Activated T-cell treated with anti-CD3 and anti-CD28 coated beads, Interleukin-2, amount 50 U/mL, for 4 hours (primary cell): ENCODE measurements at regions not wholly inside any gene's neighbourhood (a gene's known extent, or its start where the extent isn't known, plus 50 kb on each side); places are given as distances from the start of the nearest gene placed in this dataset.

Experiments used
- ATAC-seq, 2 donors: fragments of 200-7000 bp; cut with Tn5 transposase; one replicate each; pipeline ENCODE4 v1.10.0; 2021
- DNase-seq: peaks from one replicate; pipeline ENCODE4 v3.0.0-alpha.2; 2020
- H3K27me3 Mint-ChIP-seq: one replicate; pipeline ENCODE4 v1.8.0; 2021; ENCODE audit warnings: low read depth, mixed read lengths
- H3K36me3 Mint-ChIP-seq: one replicate; pipeline ENCODE4 v1.8.0; 2022; ENCODE audit warnings: mixed read lengths; ENCODE audit not compliant: insufficient read depth
- H3K4me1 Mint-ChIP-seq: one replicate; pipeline ENCODE4 v1.8.0; 2021; ENCODE audit warnings: low read depth, mixed read lengths
- H3K4me3 Mint-ChIP-seq: one replicate; pipeline ENCODE4 v1.8.0; 2021; ENCODE audit warnings: mild to moderate bottlenecking, moderate library complexity, mixed read lengths
- H3K9me3 Mint-ChIP-seq: one replicate; pipeline ENCODE4 v1.8.0; 2021; ENCODE audit warnings: mixed read lengths

GRCh38 chr7:68640103-68640502 is 958.2 kb upstream of the AUTS2 start:
- DNase-seq (no peak), ATAC-seq (no peak)
- H3K4me3 Mint-ChIP-seq: no peak overlapping the region
- no peaks in the 10 kb centered on the region for H3K27me3 Mint-ChIP-seq
- peaks cover under 1% of the 10 kb centered on the region for H3K9me3 Mint-ChIP-seq
- no peaks in the 10 kb centered on the region for H3K4me1 Mint-ChIP-seq
- no peaks in the 10 kb centered on the region for H3K36me3 Mint-ChIP-seq

- Mint-ChIP-seq H3K9me3 (no peaks in the 10 kb centered on the region), H3K4me3 (no peak overlapping the region), H3K36me3 (no peaks in the 10 kb centered on the region), H3K27me3 (no peaks in the 10 kb centered on the region), H3K4me1 (no peaks in the 10 kb centered on the region)
- ATAC-seq (no peak), DNase-seq (no peak)
Measured at GRCh38 chr7:68642727-68643126, 955.5 kb upstream of the AUTS2 start.

GRCh38 chr7:68663392-68663791 is 934.9 kb upstream of the AUTS2 start:
- H3K9me3 Mint-ChIP-seq: no peaks in the 10 kb centered on the region
- H3K36me3 Mint-ChIP-seq: no peaks in the 10 kb centered on the region
- no peak for DNase-seq
- no peaks in the 10 kb centered on the region for H3K27me3 Mint-ChIP-seq
- no peak for ATAC-seq
- H3K4me3 Mint-ChIP-seq: no peak overlapping the region
- H3K4me1 Mint-ChIP-seq: no peaks in the 10 kb centered on the region

GRCh38 chr7:68671046-68671445 is 927.2 kb upstream of the AUTS2 start:
- Mint-ChIP-seq H3K36me3 (no peaks in the 10 kb centered on the region), H3K4me1 (no peaks in the 10 kb centered on the region), H3K27me3 (no peaks in the 10 kb centered on the region), H3K9me3 (peaks cover 8% of the 10 kb centered on the region), H3K4me3 (no peak overlapping the region)
- DNase-seq (no peak), ATAC-seq (no peak)

- Mint-ChIP-seq H3K4me1 (no peaks in the 10 kb centered on the region), H3K36me3 (no peaks in the 10 kb centered on the region), H3K9me3 (peaks cover 9% of the 10 kb centered on the region), H3K27me3 (no peaks in the 10 kb centered on the region), H3K4me3 (no peak overlapping the region)
- no peak for DNase-seq
- no peak for ATAC-seq
Measured at GRCh38 chr7:68671671-68672070, 926.6 kb upstream of the AUTS2 start.

GRCh38 chr7:68674826-68675225 is 923.4 kb upstream of the AUTS2 start:
- Mint-ChIP-seq H3K4me3 (no peak overlapping the region), H3K4me1 (no peaks in the 10 kb centered on the region), H3K27me3 (no peaks in the 10 kb centered on the region), H3K36me3 (no peaks in the 10 kb centered on the region), H3K9me3 (peaks cover 13% of the 10 kb centered on the region)
- no peak for ATAC-seq
- DNase-seq: no peak

GRCh38 chr7:68676813-68677535 is 921.3 kb upstream of the AUTS2 start:
- Mint-ChIP-seq H3K27me3 (no peaks in the 10 kb centered on the region), H3K4me1 (no peaks in the 10 kb centered on the region), H3K36me3 (no peaks in the 10 kb centered on the region), H3K4me3 (no peak overlapping the region), H3K9me3 (peaks cover 16% of the 10 kb centered on the region)
- DNase-seq (no peak), ATAC-seq (no peak)

- H3K36me3 Mint-ChIP-seq: no peaks in the 10 kb centered on the region
- no peaks in the 10 kb centered on the region for H3K4me1 Mint-ChIP-seq
- ATAC-seq (no peak), DNase-seq (no peak)
- H3K27me3 Mint-ChIP-seq: no peaks in the 10 kb centered on the region
- H3K4me3 Mint-ChIP-seq: no peak overlapping the region
- H3K9me3 Mint-ChIP-seq: peaks cover 16% of the 10 kb centered on the region
Measured at GRCh38 chr7:68678196-68678595, 920.1 kb upstream of the AUTS2 start.

GRCh38 chr7:68679459-68680234 is 918.6 kb upstream of the AUTS2 start:
- Mint-ChIP-seq H3K36me3 (no peaks in the 10 kb centered on the region), H3K4me3 (no peak overlapping the region), H3K4me1 (no peaks in the 10 kb centered on the region), H3K9me3 (peaks cover 16% of the 10 kb centered on the region), H3K27me3 (no peaks in the 10 kb centered on the region)
- ATAC-seq (no peak), DNase-seq (no peak)

GRCh38 chr7:68680235-68680872 is 917.9 kb upstream of the AUTS2 start:
- H3K36me3 Mint-ChIP-seq: no peaks in the 10 kb centered on the region
- H3K27me3 Mint-ChIP-seq: no peaks in the 10 kb centered on the region
- no peaks in the 10 kb centered on the region for H3K4me1 Mint-ChIP-seq
- no peak for ATAC-seq
- H3K4me3 Mint-ChIP-seq: no peak overlapping the region
- peaks cover 20% of the 10 kb centered on the region for H3K9me3 Mint-ChIP-seq
- no peak for DNase-seq

- ATAC-seq: no peak
- Mint-ChIP-seq H3K27me3 (no peaks in the 10 kb centered on the region), H3K4me3 (no peak overlapping the region), H3K36me3 (no peaks in the 10 kb centered on the region), H3K9me3 (peaks cover 16% of the 10 kb centered on the region), H3K4me1 (no peaks in the 10 kb centered on the region)
- no peak for DNase-seq
Measured at GRCh38 chr7:68682910-68683309, 915.4 kb upstream of the AUTS2 start.

- no peaks in the 10 kb centered on the region for H3K4me1 Mint-ChIP-seq
- no peak for ATAC-seq
- H3K36me3 Mint-ChIP-seq: no peaks in the 10 kb centered on the region
- H3K9me3 Mint-ChIP-seq: peaks cover 12% of the 10 kb centered on the region
- no peaks in the 10 kb centered on the region for H3K27me3 Mint-ChIP-seq
- no peak overlapping the region for H3K4me3 Mint-ChIP-seq
- no peak for DNase-seq
Measured at GRCh38 chr7:68684246-68684839, 913.9 kb upstream of the AUTS2 start.

- H3K4me3 Mint-ChIP-seq: no peak overlapping the region
- DNase-seq (no peak), ATAC-seq (no peak)
- H3K9me3 Mint-ChIP-seq: peaks cover 12% of the 10 kb centered on the region
- no peaks in the 10 kb centered on the region for H3K27me3 Mint-ChIP-seq
- H3K4me1 Mint-ChIP-seq: no peaks in the 10 kb centered on the region
- H3K36me3 Mint-ChIP-seq: no peaks in the 10 kb centered on the region
Measured at GRCh38 chr7:68684996-68685395, 913.3 kb upstream of the AUTS2 start.

- Mint-ChIP-seq H3K4me3 (no peak overlapping the region), H3K4me1 (no peaks in the 10 kb centered on the region), H3K27me3 (no peaks in the 10 kb centered on the region), H3K36me3 (no peaks in the 10 kb centered on the region), H3K9me3 (peaks cover 9% of the 10 kb centered on the region)
- ATAC-seq (no peak), DNase-seq (no peak)
Measured at GRCh38 chr7:68688416-68689086, 909.7 kb upstream of the AUTS2 start.
